ENCODE measurements at regions not wholly inside any gene's neighbourhood (a gene's known extent, or its start where the extent isn't known, plus 50 kb on each side); places are given as distances from the start of the nearest gene placed in this dataset.

DNA sequence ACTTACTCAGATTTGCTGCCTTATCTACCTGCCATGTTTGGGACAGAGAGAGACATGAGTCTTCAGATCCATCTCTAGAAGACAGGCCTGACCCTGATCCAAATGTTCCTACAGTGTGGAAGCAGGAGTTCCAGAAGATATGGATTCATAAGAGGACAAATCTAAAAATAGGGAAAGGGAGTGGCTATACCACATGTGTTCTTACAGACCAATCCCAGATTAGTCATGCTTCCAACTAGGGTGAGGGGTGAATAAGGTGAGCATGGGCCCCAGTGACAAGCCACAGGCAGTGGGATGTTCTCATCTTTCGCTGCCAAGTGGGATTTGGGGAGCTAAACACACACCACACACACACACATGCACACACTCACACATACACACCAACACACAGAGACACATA, 670.7 kb upstream of the CITED2 start:
- TF ChIP-seq PPARD (CRISPR knock-in tag; IDR thresholded peaks at IDR 0.05): no peak
- TF ChIP-seq, protein P1, sequence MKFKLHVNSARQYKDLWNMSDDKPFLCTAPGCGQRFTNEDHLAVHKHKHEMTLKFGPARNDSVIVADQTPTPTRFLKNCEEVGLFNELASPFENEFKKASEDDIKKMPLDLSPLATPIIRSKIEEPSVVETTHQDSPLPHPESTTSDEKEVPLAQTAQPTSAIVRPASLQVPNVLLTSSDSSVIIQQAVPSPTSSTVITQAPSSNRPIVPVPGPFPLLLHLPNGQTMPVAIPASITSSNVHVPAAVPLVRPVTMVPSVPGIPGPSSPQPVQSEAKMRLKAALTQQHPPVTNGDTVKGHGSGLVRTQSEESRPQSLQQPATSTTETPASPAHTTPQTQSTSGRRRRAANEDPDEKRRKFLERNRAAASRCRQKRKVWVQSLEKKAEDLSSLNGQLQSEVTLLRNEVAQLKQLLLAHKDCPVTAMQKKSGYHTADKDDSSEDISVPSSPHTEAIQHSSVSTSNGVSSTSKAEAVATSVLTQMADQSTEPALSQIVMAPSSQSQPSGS (CRISPR knock-in tag; IDR thresholded peaks at IDR 0.05): no peak
- no peak for TF ChIP-seq RB1 (IDR thresholded peaks at IDR 0.05; ENCODE audit: low read depth)
- TF ChIP-seq GATA2 (CRISPR knock-in tag; IDR thresholded peaks at IDR 0.05): no peak
- no peak for TF ChIP-seq JUNB (CRISPR knock-in tag; conservative IDR thresholded peaks at IDR 0.05)
- TF ChIP-seq NBN (IDR thresholded peaks at IDR 0.05; ENCODE audit: low read depth): no peak
- no peak for TF ChIP-seq SAFB2 (IDR thresholded peaks at IDR 0.05; ENCODE audit: borderline replicate concordance, low read depth, low read length, severe bottlenecking)
- TF ChIP-seq, protein P2, sequence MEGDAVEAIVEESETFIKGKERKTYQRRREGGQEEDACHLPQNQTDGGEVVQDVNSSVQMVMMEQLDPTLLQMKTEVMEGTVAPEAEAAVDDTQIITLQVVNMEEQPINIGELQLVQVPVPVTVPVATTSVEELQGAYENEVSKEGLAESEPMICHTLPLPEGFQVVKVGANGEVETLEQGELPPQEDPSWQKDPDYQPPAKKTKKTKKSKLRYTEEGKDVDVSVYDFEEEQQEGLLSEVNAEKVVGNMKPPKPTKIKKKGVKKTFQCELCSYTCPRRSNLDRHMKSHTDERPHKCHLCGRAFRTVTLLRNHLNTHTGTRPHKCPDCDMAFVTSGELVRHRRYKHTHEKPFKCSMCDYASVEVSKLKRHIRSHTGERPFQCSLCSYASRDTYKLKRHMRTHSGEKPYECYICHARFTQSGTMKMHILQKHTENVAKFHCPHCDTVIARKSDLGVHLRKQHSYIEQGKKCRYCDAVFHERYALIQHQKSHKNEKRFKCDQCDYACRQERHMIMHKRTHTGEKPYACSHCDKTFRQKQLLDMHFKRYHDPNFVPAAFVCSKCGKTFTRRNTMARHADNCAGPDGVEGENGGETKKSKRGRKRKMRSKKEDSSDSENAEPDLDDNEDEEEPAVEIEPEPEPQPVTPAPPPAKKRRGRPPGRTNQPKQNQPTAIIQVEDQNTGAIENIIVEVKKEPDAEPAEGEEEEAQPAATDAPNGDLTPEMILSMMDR (IDR thresholded peaks at IDR 0.05 in 2 of 3, conservative IDR thresholded peaks at IDR 0.05 in 1 of 3; ENCODE audit: insufficient read depth in 2 of 3, low read depth in 1 of 3, low read length in 3 of 3): no peak
- TF ChIP-seq, protein P3, sequence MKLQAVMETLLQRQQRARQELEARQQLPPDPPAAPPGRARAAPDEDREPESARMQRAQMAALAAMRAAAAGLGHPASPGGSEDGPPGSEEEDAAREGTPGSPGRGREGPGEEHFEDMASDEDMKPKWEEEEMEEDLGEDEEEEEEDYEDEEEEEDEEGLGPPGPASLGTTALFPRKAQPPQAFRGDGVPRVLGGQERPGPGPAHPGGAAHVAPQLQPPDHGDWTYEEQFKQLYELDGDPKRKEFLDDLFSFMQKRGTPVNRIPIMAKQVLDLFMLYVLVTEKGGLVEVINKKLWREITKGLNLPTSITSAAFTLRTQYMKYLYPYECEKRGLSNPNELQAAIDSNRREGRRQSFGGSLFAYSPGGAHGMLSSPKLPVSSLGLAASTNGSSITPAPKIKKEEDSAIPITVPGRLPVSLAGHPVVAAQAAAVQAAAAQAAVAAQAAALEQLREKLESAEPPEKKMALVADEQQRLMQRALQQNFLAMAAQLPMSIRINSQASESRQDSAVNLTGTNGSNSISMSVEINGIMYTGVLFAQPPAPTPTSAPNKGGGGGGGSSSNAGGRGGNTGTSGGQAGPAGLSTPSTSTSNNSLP (IDR thresholded peaks at IDR 0.05; ENCODE audit: borderline replicate concordance, low read depth, low read length): no peak
- no peak for TF ChIP-seq TAF1 (IDR thresholded peaks at IDR 0.05; ENCODE audit: control insufficient read depth, extremely low read depth, insufficient read depth, low read length, severe bottlenecking)
- TF ChIP-seq POLR2AphosphoS5 (IDR thresholded peaks at IDR 0.05; ENCODE audit: control insufficient read depth, insufficient read depth, low read depth, low read length): no peak

Data from K562 (cell line).